Uterus (tissue), 2 donors: ENCODE measurements at regions not wholly inside any gene's neighbourhood (a gene's known extent, or its start where the extent isn't known, plus 50 kb on each side); places are given as distances from the start of the nearest gene placed in this dataset.

Source experiments
- POLR2A ChIP-seq, 2 donors: fragments of 450-650 bp; IDR thresholded peaks; one replicate each; pipeline ENCODE4 v1.6.1; 2016; ENCODE audit warnings: antibody characterized with exemption in 2 of 2, mild to moderate bottlenecking in 1 of 2, moderate library complexity in 1 of 2
- TF ChIP-seq, protein P1 (sequence below), 4 experiments: fragments of 200-600 bp in 2 of 4; fragments of 450-650 bp in 2 of 4; sonication (generic) in 2 of 4; IDR thresholded peaks; one replicate each; pipeline ENCODE4 v1.5.1; 2016 to 2019; ENCODE audit warnings: antibody characterized with exemption in 4 of 4, mild to moderate bottlenecking in 2 of 4, moderate library complexity in 1 of 4

DNA sequence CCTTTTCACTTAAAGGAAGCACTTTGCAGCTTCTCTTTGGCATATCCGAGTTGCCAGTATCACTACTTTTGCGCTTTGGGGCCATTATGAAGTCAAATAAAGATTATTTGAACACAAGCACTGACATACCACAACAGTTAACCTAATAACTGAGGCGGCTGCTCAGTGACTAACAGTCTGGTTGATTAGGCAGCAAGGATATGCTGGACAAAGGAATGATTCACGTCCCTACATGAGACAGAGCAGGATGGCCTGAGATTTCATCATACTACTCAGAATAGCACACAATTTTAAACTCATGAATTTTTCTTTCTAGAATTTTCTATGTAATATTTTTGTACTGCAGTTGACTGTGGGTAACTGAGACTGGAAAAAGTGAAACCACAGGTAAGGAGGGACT lies 56.9 kb upstream of the E2F7 start:
- TF ChIP-seq, protein P1, sequence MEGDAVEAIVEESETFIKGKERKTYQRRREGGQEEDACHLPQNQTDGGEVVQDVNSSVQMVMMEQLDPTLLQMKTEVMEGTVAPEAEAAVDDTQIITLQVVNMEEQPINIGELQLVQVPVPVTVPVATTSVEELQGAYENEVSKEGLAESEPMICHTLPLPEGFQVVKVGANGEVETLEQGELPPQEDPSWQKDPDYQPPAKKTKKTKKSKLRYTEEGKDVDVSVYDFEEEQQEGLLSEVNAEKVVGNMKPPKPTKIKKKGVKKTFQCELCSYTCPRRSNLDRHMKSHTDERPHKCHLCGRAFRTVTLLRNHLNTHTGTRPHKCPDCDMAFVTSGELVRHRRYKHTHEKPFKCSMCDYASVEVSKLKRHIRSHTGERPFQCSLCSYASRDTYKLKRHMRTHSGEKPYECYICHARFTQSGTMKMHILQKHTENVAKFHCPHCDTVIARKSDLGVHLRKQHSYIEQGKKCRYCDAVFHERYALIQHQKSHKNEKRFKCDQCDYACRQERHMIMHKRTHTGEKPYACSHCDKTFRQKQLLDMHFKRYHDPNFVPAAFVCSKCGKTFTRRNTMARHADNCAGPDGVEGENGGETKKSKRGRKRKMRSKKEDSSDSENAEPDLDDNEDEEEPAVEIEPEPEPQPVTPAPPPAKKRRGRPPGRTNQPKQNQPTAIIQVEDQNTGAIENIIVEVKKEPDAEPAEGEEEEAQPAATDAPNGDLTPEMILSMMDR (IDR thresholded peaks at IDR 0.05) = no peak
- TF ChIP-seq POLR2A (IDR thresholded peaks at IDR 0.05) = no peak
